22Rv1 (cell line): ENCODE measurements at regions not wholly inside any gene's neighbourhood (a gene's known extent, or its start where the extent isn't known, plus 50 kb on each side); places are given as distances from the start of the nearest gene placed in this dataset.

Experiments used
- H3K27ac ChIP-seq: fragments of 450-650 bp; 2 replicates; pipeline ENCODE4 v1.5.1; 2017
- ZFX ChIP-seq: fragments of 450-650 bp; IDR thresholded peaks from 2 replicates; pipeline ENCODE4 v1.6.1; 2017; ENCODE audit warnings: antibody characterized with exemption, borderline replicate concordance
- TF ChIP-seq, protein P1 (sequence below): fragments of 450-650 bp; IDR thresholded peaks from 2 replicates; pipeline ENCODE4 v1.5.1; 2017; ENCODE audit warnings: mild to moderate bottlenecking

DNA sequence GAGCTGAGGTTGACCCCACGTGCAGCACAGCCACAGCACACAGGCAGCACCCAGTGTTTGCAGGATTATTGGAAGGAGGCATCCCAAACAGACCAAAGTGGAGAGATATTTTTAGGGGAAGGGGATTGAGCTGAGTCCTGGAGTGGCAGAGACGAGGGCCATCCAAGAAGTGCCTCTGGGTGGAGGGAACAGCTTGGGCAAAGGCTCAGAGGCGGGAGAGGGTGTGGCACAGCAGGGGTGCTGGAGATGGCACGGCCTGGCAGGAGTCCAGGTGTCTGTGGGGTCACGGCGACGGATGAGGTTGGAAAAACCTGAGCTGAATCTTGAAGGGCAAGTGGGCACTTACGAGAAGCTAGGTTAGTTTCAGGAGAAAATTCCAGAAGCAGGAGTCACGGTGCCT, 60.6 kb downstream of the INHBB start:
- TF ChIP-seq ZFX, result no peak
- TF ChIP-seq, protein P1, sequence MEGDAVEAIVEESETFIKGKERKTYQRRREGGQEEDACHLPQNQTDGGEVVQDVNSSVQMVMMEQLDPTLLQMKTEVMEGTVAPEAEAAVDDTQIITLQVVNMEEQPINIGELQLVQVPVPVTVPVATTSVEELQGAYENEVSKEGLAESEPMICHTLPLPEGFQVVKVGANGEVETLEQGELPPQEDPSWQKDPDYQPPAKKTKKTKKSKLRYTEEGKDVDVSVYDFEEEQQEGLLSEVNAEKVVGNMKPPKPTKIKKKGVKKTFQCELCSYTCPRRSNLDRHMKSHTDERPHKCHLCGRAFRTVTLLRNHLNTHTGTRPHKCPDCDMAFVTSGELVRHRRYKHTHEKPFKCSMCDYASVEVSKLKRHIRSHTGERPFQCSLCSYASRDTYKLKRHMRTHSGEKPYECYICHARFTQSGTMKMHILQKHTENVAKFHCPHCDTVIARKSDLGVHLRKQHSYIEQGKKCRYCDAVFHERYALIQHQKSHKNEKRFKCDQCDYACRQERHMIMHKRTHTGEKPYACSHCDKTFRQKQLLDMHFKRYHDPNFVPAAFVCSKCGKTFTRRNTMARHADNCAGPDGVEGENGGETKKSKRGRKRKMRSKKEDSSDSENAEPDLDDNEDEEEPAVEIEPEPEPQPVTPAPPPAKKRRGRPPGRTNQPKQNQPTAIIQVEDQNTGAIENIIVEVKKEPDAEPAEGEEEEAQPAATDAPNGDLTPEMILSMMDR, result no peak
- no peak overlapping the region for H3K27ac ChIP-seq

DNA sequence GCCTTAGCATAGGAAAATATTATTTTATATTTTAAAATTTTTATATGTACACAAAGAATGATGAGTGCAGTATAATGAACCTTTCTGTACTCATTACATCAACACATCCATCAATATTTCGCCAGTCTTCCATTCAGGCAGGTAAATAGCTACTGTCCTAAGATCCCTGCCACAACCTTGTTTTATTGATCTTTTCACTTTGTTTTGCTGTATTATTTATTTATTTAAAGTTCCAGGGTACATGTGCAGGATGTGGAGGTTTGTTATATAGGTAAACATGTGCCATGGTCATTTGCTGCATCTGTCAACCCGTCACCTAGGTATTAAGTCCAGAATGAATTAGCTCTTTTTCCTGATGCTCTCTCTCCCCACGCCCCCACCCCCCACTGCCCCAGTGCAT, 64.6 kb downstream of the INHBB start:
- no peak for TF ChIP-seq ZFX
- TF ChIP-seq, protein P1, result no peak
- no peak overlapping the region for H3K27ac ChIP-seq

DNA sequence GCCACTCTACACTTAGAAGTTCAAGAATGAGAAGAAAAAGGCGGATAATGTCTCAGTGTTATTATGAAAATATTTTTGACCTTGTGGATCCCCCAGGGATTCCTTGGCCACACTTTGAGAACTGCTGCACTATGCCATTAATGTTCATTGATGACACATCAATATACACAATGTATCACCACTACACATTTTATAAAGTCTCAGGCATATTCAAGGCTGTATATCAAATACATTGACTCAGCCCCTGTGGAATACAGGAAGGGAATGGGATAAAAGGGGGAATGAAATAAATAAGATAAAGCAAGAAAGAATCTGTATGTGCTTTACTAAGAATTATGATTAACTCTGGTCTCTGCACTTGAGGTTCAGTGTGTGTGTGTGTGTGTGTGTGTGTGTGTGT, 69.1 kb downstream of the INHBB start:
- no peak overlapping the region for H3K27ac ChIP-seq
- TF ChIP-seq, protein P1, result no peak
- TF ChIP-seq ZFX, result no peak

DNA sequence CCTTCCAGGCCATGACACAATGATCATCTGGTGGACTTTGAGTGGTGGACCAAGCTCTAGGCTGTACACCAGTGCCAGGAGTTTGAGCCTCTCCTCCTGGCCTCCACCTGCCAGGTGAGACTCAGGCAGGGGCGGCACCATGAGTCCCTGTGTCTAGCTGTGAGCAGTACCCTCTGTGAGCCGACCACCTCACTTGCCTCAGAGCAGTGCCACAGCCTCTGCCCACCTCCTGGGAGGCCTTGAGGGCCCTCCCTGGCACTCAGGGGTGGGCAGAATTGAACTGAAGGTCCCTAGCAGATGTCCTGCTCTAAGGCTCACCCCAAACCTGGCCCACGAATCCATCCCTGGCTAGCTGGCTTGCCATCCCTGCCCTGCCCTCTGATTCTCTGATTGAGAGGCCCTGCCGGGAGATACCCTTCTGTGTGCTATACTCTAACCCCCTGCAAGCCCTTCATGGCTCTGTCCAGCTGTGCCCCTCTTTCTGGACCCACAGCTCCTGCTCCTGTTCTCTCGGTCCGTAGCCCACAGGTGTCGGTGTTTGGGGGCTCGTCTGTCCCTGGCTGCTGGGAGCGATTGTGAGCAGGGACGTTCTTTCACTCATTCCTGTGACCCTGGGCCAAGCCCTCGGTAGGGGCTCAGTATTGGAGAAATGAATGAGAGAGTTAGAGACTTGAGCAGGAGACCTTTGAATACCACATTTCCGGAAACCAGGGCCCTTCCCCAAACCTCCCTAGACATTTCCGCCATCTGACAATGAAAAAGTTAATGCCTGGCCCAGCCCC, 70.0 kb downstream of the INHBB start:
- no peak overlapping the region for H3K27ac ChIP-seq
- TF ChIP-seq, protein P1, result no peak
- TF ChIP-seq ZFX, result no peak

DNA sequence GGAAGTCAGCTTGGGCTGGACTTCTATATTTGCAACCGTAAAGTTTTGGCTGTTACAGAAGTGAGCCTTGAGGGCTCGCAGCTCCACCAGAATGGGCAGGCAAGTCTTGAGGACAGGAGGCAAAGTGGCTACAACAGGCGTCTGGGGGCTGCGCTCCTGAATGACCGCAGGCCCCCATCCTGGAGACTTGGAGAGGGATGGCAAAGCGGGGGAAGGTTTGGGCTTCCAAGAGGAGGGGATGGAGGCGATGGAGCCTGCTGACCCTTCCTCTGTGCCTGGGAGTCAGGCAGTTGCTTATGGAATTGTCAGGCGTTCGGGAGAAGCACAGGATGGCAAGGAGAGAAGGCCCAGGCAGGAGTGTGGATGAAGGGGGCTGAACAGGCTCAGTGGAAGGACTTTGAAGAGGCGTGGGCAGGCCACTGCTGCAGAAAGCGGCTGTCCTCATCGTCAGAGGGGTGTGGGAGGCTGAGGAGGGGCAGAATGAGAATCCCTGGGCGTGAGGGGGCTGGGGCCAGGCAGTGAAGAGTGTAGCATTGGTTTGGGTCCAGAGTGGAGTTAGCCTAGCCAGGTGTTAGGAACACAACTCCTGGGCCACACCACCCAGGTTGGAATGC, 72.3 kb downstream of the INHBB start:
- H3K27ac ChIP-seq, result no peak overlapping the region
- TF ChIP-seq ZFX, result no peak
- TF ChIP-seq, protein P1, result no peak

DNA sequence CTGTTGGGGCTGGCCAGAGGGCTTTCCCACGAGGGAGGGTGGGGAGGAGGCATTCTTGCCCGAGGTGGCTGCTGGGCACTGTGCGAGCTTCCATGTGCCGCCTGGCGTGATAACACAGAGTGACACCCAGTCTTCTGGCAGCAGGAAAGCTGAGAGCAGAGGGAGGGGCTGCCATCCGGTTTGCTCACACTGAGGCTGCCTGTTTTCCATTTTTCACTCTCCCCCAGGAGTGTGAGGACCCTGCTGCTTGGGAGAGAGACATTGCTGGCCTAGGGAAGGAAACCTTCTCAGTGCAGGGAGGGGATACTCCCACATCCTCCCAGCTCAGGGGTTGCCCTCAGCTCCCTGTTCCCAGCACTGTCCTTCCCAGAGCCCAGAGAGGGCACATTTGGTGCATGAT, 73.1 kb downstream of the INHBB start:
- TF ChIP-seq ZFX, result no peak
- TF ChIP-seq, protein P1, result no peak
- no peak overlapping the region for H3K27ac ChIP-seq

DNA sequence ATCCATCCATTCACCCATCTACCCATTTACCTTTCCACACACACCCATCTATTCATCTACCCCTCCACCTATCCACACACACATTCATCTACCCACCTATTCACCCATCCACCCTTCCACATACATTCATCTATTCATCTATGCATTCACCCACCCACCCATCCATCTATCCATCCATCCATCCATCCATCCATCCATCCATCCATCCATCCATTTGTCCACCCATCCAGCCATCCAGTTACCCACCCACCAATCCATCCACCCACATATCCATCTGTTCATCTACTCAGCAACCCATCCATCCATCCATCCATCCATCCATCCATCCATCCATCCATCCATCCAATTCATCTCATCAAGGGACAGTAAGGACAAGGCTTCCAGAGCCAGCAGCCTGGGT, 74.0 kb downstream of the INHBB start:
- H3K27ac ChIP-seq, result no peak overlapping the region
- TF ChIP-seq ZFX, result no peak
- TF ChIP-seq, protein P1, result no peak
